Body of pancreas (tissue), 4 donors: ENCODE measurements at regions not wholly inside any gene's neighbourhood (a gene's known extent, or its start where the extent isn't known, plus 50 kb on each side); places are given as distances from the start of the nearest gene placed in this dataset.
"Not testable (repeated sequence)": the region's sequence is repeated elsewhere in the genome, so short reads cannot be mapped to it uniquely, and the experiment has no call there.

Experiments
- ATAC-seq: fragments of 150-250 bp; one replicate; pipeline ENCODE4 v1.9.1; 2016
- DNase-seq, 4 donors: peaks; one replicate each; pipeline ENCODE4 v3.0.0-alpha.2; 2019
- H3K27ac ChIP-seq, 4 donors: fragments of 200-600 bp; sonication (generic); 1 replicate in 3 of 4; 2 replicates in 1 of 4; pipeline versions ENCODE4 v1.5.1 to v1.6.1; 2016 to 2019; ENCODE audit warnings: mild to moderate bottlenecking in 1 of 4, mixed read lengths in 1 of 4, moderate library complexity in 1 of 4
- H3K27me3 ChIP-seq, 2 donors: fragments of 200-600 bp; sonication (generic); one replicate each; pipeline ENCODE4 v1.6.0; 2016; ENCODE audit warnings: mild to moderate bottlenecking in 1 of 2
- H3K36me3 ChIP-seq, 2 donors: fragments of 200-600 bp; sonication (generic); replicated peaks in 1 of 2; 2 replicates each; pipeline ENCODE4 v1.5.1; 2016; ENCODE audit warnings: low read depth in 2 of 2; ENCODE audit not compliant: insufficient read depth in 1 of 2
- H3K4me1 ChIP-seq: fragments of 200-600 bp; sonication (generic); one replicate; pipeline ENCODE4 v1.6.0; 2016
- H3K4me3 ChIP-seq, 2 donors: fragments of 200-600 bp; sonication (generic); 1 replicate in 1 of 2; 2 replicates in 1 of 2; pipeline ENCODE4 v1.5.1; 2016 to 2019
- H3K9me3 ChIP-seq, 3 donors: fragments of 200-600 bp; sonication (generic); 1 replicate in 2 of 3; 2 replicates in 1 of 3; pipeline ENCODE4 v1.5.1; 2016
- CTCF ChIP-seq, 7 experiments: fragments of 450-650 bp in 4 of 7; fragments of 200-600 bp in 3 of 7; sonication (generic) in 3 of 7; IDR thresholded peaks; one replicate each; pipeline ENCODE4 v1.5.1; 2016 to 2019; ENCODE audit warnings: antibody characterized with exemption in 7 of 7
- POLR2A ChIP-seq, 3 donors: fragments of 450-650 bp; IDR thresholded peaks; one replicate each; pipeline ENCODE4 v1.6.1; 2016; ENCODE audit warnings: antibody characterized with exemption in 3 of 3, mild to moderate bottlenecking in 2 of 3
- WGBS, 2 donors: methylation state at CpG; one replicate each; pipeline ENCODE4 v1.1.5; 2017; 5-methylcytosine and 5-hydroxymethylcytosine counted together
- intact Hi-C: fragments of 100-400 bp; cut with DNase I; formaldehyde crosslinking; loops from one replicate; pipeline ENCODE4 v1.15.1; 2023

- H3K4me3 ChIP-seq: no peak overlapping the region
- TF ChIP-seq POLR2A (IDR thresholded peaks at IDR 0.05) (no peak), CTCF (IDR thresholded peaks at IDR 0.05) (no peak)
- WGBS, 2 donors: 86 to 88% methylated on average over 13 to 24 of the region's 25 CpGs
- no peaks in the 10 kb centered on the region for H3K27me3 ChIP-seq
- DNase-seq: no peak
- ATAC-seq: no peak
- H3K9me3 ChIP-seq: no peaks in the 10 kb centered on the region
- intact Hi-C loops: no loop called here
- H3K27ac ChIP-seq: no peak overlapping the region
- H3K36me3 ChIP-seq: no peaks in the 10 kb centered on the region
- H3K4me1 ChIP-seq: no peaks in the 10 kb centered on the region
Observed at GRCh38 chr10:3319811-3320226, 147.2 kb upstream of the PITRM1 start.

- WGBS, 2 donors: 90% methylated on average over 14 of the region's 22 CpGs; no CpG with 5 or more reads in 1 of the 2 donors
- not testable (repeated sequence) for H3K4me3 ChIP-seq, DNase-seq
Observed at GRCh38 chr10:3318480-3318807, 145.9 kb upstream of the PITRM1 start.

GRCh38 chr10:3317553-3318479 is 145.2 kb upstream of the PITRM1 start:
- WGBS, 2 donors: 86 to 90% methylated on average over 29 to 32 of the region's 61 CpGs
- intact Hi-C loops, ATAC-seq, H3K4me1 ChIP-seq, DNase-seq, H3K4me3 ChIP-seq, H3K36me3 ChIP-seq, H3K27ac ChIP-seq, H3K27me3 ChIP-seq, H3K9me3 ChIP-seq: not testable (repeated sequence)

More at GRCh38 chr10:3318480-3318807, 145.9 kb upstream of the PITRM1 start:
- H3K27me3 ChIP-seq, H3K36me3 ChIP-seq, H3K9me3 ChIP-seq, H3K4me1 ChIP-seq, intact Hi-C loops, H3K27ac ChIP-seq, ATAC-seq: not testable (repeated sequence)

- ATAC-seq, H3K36me3 ChIP-seq, H3K4me1 ChIP-seq, H3K27me3 ChIP-seq, intact Hi-C loops, H3K9me3 ChIP-seq, H3K4me3 ChIP-seq, DNase-seq, H3K27ac ChIP-seq: not testable (repeated sequence)
- 59 to 74% methylated on average over 4 to 5 of the region's 5 CpGs for WGBS, 2 donors
Observed at GRCh38 chr10:3314445-3315085, 142.0 kb upstream of the PITRM1 start.

GRCh38 chr10:3313784-3314444 is 141.3 kb upstream of the PITRM1 start:
- ATAC-seq, H3K36me3 ChIP-seq, H3K4me1 ChIP-seq, intact Hi-C loops, H3K27me3 ChIP-seq, H3K27ac ChIP-seq, DNase-seq, H3K9me3 ChIP-seq, H3K4me3 ChIP-seq: not testable (repeated sequence)
- 44 to 57% methylated on average over 2 of the region's 2 CpGs for WGBS, 2 donors

- H3K27me3 ChIP-seq: no peaks in the 10 kb centered on the region
- H3K36me3 ChIP-seq: no peaks in the 10 kb centered on the region
- DNase-seq (no peak), ATAC-seq (no peak)
- 67 to 69% methylated on average over 12 of the region's 12 CpGs for WGBS, 2 donors
- no peak overlapping the region for H3K4me3 ChIP-seq
- no peaks in the 10 kb centered on the region for H3K4me1 ChIP-seq
- TF ChIP-seq CTCF (IDR thresholded peaks at IDR 0.05) (no peak), POLR2A (IDR thresholded peaks at IDR 0.05) (no peak)
- intact Hi-C loops: no loop called here
- no peak overlapping the region for H3K27ac ChIP-seq
- H3K9me3 ChIP-seq: no peaks in the 10 kb centered on the region
Observed at GRCh38 chr10:3312403-3312940, 139.9 kb upstream of the PITRM1 start.
